ENCODE measurements at regions not wholly inside any gene's neighbourhood (a gene's known extent, or its start where the extent isn't known, plus 50 kb on each side); places are given as distances from the start of the nearest gene placed in this dataset.

DNA sequence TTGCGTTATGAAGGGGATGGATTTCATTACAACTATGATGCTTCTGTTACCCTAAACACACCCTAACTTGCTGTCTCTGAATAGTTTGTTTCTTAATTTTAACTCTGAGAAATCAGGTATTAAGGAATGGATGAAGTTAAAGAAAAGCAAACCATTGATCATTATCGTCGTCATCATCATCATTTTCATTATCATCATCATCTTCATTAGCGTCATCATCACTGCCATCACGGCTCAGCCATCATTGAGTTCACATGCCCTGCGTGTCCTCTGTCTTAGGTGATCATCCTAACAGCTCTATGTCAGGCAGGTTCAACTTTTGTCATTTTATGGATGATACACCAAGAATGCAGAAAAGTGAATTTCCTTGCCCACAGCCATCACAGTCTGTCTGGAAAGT is 477.5 kb upstream of the EEF2KMT start:
- in situ Hi-C loops (cut with HindIII; ENCODE audit: low pct_unique_long_range_greater_than_20kb, low sequenced_read_pairs) = no loop called here
- no peak for DNase-seq (ENCODE audit: low read depth, low spot score)

DNA sequence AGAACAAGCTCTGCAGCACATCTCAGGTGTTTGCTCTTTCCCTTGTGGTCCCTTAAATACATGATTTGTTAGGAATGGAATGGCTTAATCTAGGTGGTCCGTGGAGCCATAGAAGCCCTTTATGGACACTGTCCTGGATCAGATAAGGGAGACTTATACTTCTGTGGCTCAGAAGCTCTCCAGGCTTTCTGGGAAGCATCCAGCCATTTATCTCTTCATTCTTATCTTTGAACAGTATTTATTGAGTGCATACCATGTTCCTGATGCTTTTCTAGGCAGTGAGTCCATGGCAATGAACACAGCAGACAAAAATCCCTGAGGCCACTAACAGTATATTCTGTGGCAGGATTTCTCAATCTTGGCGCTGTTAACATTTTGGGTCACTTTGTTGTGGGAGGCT is 474.5 kb upstream of the EEF2KMT start:
- in situ Hi-C loops (cut with HindIII; ENCODE audit: low pct_unique_long_range_greater_than_20kb, low sequenced_read_pairs) = no loop called here
- no peak for DNase-seq (ENCODE audit: low read depth, low spot score)

DNA sequence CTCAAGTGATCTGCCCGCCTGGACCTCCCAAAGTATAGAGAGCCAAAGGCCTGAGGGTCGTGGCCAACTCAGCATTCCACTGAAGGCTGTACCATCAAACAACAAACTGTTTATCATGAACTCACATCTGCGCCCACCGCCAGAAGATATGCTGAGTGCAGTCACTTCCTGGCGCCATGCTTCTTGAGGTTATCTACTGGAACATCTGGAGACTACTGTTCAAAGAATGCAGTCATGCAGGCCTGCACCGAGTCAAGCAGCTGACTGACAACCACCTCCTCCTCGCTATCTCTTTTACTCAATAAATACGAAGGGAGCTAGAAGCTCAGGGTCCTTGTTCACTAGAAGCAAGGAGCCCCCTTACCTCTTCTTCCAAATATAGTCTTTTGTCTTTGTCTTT is 473.9 kb upstream of the EEF2KMT start:
- in situ Hi-C loops (cut with HindIII; ENCODE audit: low pct_unique_long_range_greater_than_20kb, low sequenced_read_pairs) = no loop called here
- DNase-seq (ENCODE audit: low read depth, low spot score) = no peak

DNA sequence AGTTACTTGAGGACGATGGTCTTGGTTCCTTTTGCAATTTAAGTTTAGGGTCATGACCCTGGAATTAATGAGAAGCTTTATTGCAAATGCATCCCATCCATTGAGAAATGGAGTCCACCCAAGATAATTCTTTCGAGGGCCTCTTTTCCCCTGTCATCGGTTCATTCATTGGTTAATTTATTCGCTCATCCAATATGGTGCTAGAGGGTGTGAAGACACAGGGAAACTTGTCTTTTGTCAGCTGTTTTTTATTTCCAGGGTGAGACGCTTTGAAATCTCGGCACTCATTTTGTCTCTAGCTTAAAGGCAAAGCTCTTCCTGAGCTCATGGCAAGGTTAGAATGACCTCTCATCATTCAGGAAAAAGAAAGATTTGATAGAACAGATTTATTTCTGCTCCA is 464.2 kb upstream of the EEF2KMT start:
- in situ Hi-C loops (cut with HindIII; ENCODE audit: low pct_unique_long_range_greater_than_20kb, low sequenced_read_pairs) = no loop called here

DNA sequence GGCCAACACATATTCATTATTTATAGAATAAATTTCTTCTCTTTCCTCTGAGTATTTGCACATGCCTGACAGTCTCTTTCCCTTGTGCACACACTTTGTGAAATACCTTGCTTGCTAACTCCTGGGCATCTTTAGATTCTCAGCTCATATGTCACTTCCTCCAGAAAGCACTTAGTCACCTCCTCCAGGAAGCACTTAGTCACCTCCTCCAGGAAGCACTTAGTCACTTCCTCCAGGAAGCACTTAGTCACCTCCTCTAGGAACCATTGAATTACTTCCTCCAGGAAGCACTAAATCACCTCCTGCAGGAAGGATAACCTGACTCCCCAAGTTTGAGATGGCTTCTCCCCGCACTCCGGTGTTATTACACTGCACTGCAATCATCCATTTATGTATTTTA is 462.5 kb upstream of the EEF2KMT start:
- DNase-seq (ENCODE audit: low read depth, low spot score) = no peak

More for the DNA sequence above, 464.2 kb upstream of the EEF2KMT start:
- DNase-seq (ENCODE audit: low read depth, low spot score) = no peak

DNA sequence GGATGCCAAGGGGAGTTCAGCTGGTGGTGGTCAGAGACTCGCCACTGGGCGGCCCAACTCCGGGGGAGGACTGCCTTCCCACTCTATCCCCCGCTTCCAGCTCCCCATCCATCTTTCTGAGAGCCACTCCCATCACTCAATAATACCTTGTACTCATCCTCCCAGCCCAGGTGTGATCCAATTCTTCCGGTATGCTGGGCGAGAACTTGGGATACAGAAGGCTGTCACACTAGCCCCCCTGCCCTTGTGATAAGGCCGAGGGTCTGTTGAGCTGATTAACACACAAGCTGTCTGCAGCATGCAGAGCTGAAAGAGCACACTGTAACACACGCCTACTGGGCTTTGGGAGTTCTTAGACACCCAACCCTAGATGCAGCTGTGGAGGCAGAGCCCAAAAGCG is 460.4 kb upstream of the EEF2KMT start:
- no peak for DNase-seq (ENCODE audit: low read depth, low spot score)
- in situ Hi-C loops (cut with HindIII; ENCODE audit: low pct_unique_long_range_greater_than_20kb, low sequenced_read_pairs) = no loop called here

More for the DNA sequence above, 462.5 kb upstream of the EEF2KMT start:
- in situ Hi-C loops (cut with HindIII; ENCODE audit: low pct_unique_long_range_greater_than_20kb, low sequenced_read_pairs) = no loop called here

DNA sequence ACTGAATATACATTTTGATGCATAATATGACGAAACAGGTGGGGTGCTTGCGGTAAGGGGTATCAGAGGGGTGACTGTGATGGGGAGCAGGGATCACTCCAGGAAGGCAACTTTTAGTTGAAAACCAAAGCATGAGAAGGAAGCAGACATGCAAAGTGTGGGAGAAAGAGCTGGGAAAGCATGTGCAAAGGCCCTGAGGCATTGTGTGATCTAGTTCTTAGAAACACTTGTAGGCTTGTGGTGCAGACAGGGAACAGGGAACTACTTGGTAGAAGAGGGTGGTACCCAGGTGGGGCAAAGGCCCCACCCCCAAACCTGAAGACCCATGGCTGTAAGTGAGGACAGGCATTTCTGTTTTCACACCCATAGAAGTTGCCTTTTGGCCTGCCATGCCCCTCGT is 459.9 kb upstream of the EEF2KMT start:
- in situ Hi-C loops (cut with HindIII; ENCODE audit: low pct_unique_long_range_greater_than_20kb, low sequenced_read_pairs) = no loop called here
- no peak for DNase-seq (ENCODE audit: low read depth, low spot score)

DNA sequence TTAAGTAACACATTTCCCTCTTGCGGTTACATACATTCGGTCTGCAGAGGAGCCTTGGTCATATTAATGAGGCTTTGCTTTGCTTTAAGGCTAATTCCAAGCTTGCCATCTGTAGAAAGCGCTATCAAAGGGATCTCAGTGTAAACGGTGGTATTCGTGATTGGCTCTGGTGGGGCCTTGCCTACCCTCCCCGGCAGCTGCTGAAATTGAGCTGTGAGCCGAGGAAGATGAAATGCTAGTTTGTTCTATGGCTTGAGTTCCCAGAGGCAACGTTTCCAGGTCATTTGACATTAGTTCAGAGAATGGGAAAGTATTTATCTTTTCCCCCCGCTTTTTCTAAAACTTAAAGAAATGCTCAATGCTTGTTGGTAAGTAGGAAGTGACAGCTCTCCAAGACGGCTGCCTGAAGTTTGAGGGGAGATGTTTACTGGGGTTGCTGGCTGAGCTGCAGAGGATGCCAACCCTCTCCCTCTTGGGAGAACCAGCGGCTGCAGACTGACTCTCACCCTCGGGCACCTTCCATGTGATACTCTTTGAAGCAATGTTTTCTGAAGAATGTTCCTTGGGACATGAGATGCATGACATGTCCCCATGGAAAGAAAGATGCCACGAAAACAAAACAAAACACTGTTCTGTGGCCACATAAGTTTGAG is 458.7 kb upstream of the EEF2KMT start:
- in situ Hi-C loops (cut with HindIII; ENCODE audit: low pct_unique_long_range_greater_than_20kb, low sequenced_read_pairs) = no loop called here
- DNase-seq (ENCODE audit: low read depth, low spot score) = no peak

DNA sequence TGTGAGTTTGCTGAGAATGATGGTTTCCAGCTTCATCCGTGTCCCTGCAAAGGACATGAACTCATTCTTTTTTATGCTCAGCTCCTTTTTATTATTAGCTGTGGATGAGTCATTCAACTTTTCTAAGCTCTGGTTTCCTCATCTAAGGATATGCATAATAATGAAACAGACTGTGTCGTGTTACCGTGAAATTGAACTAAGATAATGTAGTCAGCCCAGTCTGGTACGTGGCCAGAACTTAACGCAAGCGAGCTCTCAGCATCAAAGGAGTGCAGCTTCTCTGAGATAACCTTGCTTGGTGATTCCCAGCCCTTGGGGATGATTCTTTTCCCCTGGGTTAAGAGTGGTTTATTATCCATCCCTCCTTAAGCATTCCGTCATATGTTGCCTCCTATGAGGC is 454.3 kb upstream of the EEF2KMT start:
- no peak for DNase-seq (ENCODE audit: low read depth, low spot score)
- in situ Hi-C loops (cut with HindIII; ENCODE audit: low pct_unique_long_range_greater_than_20kb, low sequenced_read_pairs) = no loop called here

DNA sequence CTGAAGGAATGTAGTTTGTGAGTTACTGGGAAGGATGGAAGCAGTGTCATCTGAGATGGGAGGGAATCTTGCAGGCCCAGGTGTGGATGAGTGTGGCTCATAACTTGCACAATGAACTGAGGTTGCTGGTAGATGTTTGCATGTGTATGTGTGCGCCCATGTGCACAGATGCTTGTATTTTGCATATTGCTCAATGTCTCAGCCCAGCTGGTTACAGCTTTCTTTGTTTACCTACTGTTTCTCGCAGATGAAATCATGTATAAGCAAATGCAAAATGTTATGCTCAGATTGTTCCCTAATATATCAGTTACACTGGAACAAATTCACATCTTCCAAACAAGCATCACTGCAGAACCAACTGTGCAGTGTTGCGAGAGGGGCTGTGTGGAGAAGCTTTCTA is 452.2 kb upstream of the EEF2KMT start:
- in situ Hi-C loops (cut with HindIII; ENCODE audit: low pct_unique_long_range_greater_than_20kb, low sequenced_read_pairs) = no loop called here
- no peak for DNase-seq (ENCODE audit: low read depth, low spot score)

DNA sequence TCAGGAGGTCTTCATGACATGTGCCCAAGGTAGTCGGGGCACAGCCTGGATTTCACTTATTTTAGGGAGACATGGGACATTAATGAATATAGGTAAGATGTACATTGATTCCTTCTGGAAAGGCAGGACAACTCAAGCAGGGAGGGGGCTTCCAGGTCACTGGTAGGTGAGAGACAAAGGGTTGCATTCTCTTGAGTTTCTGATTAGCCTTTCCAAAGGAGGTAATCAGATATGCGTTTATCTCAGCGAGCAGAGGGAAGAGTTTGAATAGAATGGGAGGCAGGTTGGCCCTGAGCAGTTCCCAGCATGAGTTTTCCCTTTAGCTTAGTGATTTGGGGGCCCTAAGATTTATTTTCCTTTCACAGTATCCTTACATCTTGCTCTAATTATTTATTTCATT is 443.8 kb upstream of the EEF2KMT start:
- in situ Hi-C loops (cut with HindIII; ENCODE audit: low pct_unique_long_range_greater_than_20kb, low sequenced_read_pairs) = no loop called here
- DNase-seq (ENCODE audit: low read depth, low spot score) = no peak

DNA sequence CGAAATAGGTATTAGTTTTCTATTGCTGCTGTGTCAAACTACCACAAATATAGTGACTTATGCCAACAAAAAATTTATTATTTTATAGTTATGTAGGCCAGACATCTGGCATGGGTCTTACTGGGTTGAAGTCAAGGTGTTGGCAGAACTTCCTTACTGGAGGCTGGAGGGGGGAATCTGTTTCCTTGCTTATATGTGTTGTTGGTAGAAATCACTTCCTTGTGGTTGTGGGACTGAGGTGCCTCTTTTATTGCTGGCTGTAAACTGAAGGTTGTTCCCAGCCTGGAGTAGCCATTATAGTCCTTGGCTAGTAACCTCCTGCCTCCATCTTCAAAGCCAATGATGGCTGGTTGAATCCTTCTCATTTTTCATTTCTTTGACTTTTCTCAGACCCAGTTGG is 439.8 kb upstream of the EEF2KMT start:
- no peak for DNase-seq (ENCODE audit: low read depth, low spot score)
- in situ Hi-C loops (cut with HindIII; ENCODE audit: low pct_unique_long_range_greater_than_20kb, low sequenced_read_pairs) = no loop called here

DNA sequence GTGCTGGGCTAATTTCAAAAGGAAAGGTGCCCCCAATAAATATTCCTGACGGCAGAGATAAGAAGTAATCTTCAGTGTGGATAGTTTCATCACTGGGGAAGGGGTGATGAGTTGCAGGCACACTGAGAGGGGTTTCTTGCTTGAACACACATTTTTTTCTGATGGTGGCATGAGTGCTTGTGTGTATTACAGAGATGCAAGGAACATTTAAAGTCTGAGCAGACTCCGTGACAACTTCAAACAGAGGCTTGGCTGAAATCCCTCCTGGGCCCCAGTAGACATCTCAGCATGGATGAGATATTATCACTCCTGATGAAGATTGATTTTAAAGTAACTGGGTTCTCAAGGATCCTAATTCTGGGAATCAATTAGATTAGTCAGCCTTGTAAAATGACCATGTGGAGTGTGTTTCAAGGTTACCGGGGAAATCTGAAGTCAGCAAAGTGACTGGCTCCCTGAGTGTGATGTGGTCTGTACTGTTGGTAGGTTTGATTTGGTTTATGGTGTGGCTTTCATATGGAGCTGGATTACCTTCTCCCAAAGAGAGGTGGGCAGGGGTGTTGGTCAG is 435.8 kb upstream of the EEF2KMT start:
- in situ Hi-C loops (cut with HindIII; ENCODE audit: low pct_unique_long_range_greater_than_20kb, low sequenced_read_pairs) = no loop called here
- no peak for DNase-seq (ENCODE audit: low read depth, low spot score)

DNA sequence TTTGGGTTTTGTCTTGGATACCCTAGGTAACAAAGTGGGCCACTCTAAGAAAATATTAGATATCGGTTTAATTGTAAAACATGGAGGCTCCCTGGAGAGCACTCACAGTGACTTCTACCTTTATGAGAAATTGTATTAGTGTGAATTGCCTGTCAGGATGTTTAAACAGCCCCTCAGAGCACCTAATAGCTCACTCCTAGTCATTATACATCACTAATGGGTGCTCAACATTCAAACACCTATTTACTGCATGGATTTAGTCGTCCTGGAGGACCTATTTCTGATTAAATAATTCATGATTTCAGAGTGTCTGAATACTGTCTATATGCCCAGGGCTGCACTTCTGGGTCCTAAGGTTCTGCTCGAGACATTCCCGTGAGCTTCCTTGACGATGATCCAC is 430.2 kb upstream of the EEF2KMT start:
- in situ Hi-C loops (cut with HindIII; ENCODE audit: low pct_unique_long_range_greater_than_20kb, low sequenced_read_pairs) = no loop called here
- DNase-seq (ENCODE audit: low read depth, low spot score) = no peak

DNA sequence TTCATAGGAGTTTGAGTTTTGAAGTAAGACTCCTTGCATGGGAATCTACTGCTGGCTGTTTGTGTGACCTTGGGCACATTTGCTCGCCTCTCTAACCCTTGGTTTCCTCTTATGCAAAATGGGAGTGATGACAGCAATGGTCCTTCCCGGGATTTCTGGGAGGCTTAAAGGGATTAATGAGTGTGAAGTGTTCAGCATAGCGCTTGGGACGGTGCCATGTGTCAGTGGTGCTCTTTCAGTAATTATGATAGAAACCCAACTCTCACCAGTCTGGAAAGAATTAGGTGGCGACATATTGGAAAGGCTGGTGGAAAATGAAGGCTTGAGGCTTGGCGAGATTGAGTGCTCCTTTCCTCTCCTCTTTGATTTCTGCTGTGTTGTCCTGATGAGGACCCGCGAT is 429.2 kb upstream of the EEF2KMT start:
- in situ Hi-C loops (cut with HindIII; ENCODE audit: low pct_unique_long_range_greater_than_20kb, low sequenced_read_pairs) = no loop called here
- DNase-seq (ENCODE audit: low read depth, low spot score) = no peak

DNA sequence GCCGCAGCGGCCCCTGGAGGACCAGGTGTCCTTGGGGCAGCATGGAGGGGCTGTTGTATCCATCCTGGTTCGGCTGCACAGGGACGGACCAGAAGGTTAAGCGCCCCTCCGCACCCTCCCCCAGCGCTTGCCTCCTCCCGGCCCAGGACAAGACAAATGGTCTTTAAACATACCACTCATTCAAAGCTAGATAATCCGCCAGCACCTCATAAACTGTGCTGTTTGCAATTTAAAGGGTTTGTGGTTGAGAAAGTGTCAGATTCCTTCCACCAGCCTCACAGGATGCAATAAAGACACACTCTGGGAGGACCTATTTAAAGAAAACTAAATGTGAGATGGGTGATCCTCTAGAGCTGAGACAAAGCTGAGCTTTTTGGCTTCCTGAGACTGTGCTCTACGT is 426.2 kb upstream of the EEF2KMT start:
- in situ Hi-C loops (cut with HindIII; ENCODE audit: low pct_unique_long_range_greater_than_20kb, low sequenced_read_pairs) = no loop called here

DNA sequence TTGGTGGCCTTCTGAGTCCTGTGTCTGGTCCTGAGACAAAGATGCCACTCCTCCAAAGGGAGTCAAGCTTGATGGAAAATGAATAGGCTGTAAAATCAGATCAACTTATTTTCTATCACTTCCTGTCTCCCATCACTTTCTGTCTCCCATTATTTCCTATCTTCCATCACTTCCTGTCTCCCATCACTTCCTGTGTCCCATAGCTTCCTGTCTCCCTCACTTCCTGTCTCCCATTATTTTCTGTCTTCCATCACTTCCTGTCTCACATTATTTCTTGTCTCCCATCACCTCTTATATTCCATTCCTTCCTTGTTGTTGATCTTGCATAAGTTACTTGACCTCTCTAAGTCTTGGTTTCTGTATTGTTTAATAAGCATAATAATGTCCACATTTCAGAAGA is 418.5 kb upstream of the EEF2KMT start:
- no peak for DNase-seq (ENCODE audit: low read depth, low spot score)
- in situ Hi-C loops (cut with HindIII; ENCODE audit: low pct_unique_long_range_greater_than_20kb, low sequenced_read_pairs) = no loop called here

More for the DNA sequence above, 426.2 kb upstream of the EEF2KMT start:
- no peak for DNase-seq (ENCODE audit: low read depth, low spot score)

DNA sequence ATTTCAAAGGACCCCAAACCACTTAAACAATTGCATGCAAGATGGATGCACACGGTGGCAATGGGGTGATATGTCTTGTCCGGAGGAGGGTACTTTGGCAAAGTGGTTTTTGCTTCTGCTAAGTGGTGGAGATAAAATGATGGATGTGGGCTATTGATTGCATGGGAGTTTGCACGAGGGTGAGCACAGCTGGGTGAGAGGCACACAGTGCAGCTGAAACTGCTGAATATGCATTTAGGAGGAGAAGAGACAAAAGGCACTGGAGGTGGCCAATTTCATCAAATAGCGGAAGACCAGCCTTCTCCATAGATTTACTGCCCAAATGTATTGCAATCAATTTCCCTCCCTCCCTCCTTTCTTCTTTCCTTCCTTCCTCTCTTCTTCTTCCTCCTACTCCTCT is 414.4 kb upstream of the EEF2KMT start:
- in situ Hi-C loops (cut with HindIII; ENCODE audit: low pct_unique_long_range_greater_than_20kb, low sequenced_read_pairs) = no loop called here
- DNase-seq (ENCODE audit: low read depth, low spot score) = no peak

DNA sequence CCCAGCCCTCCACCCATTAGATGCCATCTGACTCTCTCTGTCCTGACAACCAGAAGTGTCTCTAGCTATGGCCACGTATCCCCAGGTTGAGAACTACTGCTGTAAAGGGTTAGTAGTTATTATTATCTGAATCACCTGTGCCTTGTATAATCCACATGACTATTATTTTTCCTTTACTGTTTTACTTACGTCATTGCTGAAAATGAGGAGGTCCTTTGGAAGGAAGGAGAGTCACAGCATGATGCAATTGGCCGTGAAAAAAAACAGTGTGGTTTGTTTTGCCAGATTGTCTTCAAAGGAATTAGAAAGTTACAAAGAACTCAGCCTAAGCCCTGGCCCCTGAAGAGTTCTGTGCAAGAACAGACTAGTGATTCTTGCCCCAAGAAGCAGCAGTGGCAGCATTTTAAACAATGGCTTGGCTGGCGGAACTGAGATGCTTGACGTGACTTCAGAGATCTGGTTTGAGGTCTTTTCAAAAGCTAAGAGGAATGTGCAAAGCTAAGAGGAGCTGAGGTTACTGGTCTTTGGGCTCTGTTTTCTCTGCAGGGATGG is 413.3 kb upstream of the EEF2KMT start:
- in situ Hi-C loops (cut with HindIII; ENCODE audit: low pct_unique_long_range_greater_than_20kb, low sequenced_read_pairs) = no loop called here
- DNase-seq (ENCODE audit: low read depth, low spot score) = peak; percentile 2
